ENCODE measurements at regions not wholly inside any gene's neighbourhood (a gene's known extent, or its start where the extent isn't known, plus 50 kb on each side); places are given as distances from the start of the nearest gene placed in this dataset.

- ATAC-seq = peak; percentile 51; the same call in 1 of the 3 replicates
- no peak for TF ChIP-seq ILF3 (IDR thresholded peaks at IDR 0.05; ENCODE audit: borderline replicate concordance)
- no peak for TF ChIP-seq FOXP1 (CRISPR knock-in tag; IDR thresholded peaks at IDR 0.05)
- no peak for TF ChIP-seq MBD1 (CRISPR knock-in tag; IDR thresholded peaks at IDR 0.05)
- TF ChIP-seq ETV1 (tag; conservative IDR thresholded peaks at IDR 0.05; ENCODE audit: low read depth) = no peak
- TF ChIP-seq NR2C1 (IDR thresholded peaks at IDR 0.05) = no peak
- TF ChIP-seq NR2C1 (tag; IDR thresholded peaks at IDR 0.05) = no peak
- no peak for TF ChIP-seq HBP1 (CRISPR knock-in tag; IDR thresholded peaks at IDR 0.05)
- TF ChIP-seq ETV5 (CRISPR knock-in tag; IDR thresholded peaks at IDR 0.05; ENCODE audit: low read depth) = no peak
- no peak for TF ChIP-seq SAFB2 (IDR thresholded peaks at IDR 0.05; ENCODE audit: borderline replicate concordance, low read depth, low read length, severe bottlenecking)
- TF ChIP-seq NR1H2 (CRISPR knock-in tag; IDR thresholded peaks at IDR 0.05) = no peak
- TF ChIP-seq CTCF (IDR thresholded peaks at IDR 0.05 in 2 of 3, conservative IDR thresholded peaks at IDR 0.05 in 1 of 3; ENCODE audit: insufficient read depth in 2 of 3, low read depth in 1 of 3, low read length in 3 of 3) = peak in 2 of 3 experiments; percentile 41 to 55; a peak in 3 of 6 replicates
Observed at GRCh38 chr6:104325341-104326172, 534.2 kb downstream of the HACE1 start.

More at GRCh38 chr6:104325341-104326172, 534.2 kb downstream of the HACE1 start:
- CTCF ChIA-PET (ENCODE audit: low intra/inter-chr PET ratio) = no interaction called here
- POLR2A ChIA-PET = no interaction called here
- H2AFZ ChIP-seq (ENCODE audit: low read depth, low read length) = no peak overlapping the region
- FAIRE-seq (no peak), DNase-seq (ENCODE audit: extremely low read depth in 1 of 4, low spot score in 3 of 4) (peak in 2 of 4 experiments; percentile 9 to 13)
- no TSS peak for BruUV-seq (replicated peaks)
- in situ Hi-C loops (cut with MboI) (no loop called here), intact Hi-C loops (cut with micrococcal nuclease) (loop anchor here (5.0 kb wide), 1 partner anchor 157 kb away; no protein-coding TSS in a partner anchor)
- no peak overlapping the region for H3K27ac ChIP-seq (ENCODE audit: extremely low read depth, low read depth, low read length)
- H3K36me3 ChIP-seq (ENCODE audit: control insufficient read depth, insufficient read depth, low read length) = no peaks in the 10 kb centered on the region
- no peaks in the 10 kb centered on the region for H3K9me3 ChIP-seq (replicated peaks; ENCODE audit: control insufficient read depth, insufficient read depth, low read depth, low read length)
- H3K4me2 ChIP-seq (ENCODE audit: insufficient read depth, low read length) = no peak overlapping the region
- no peaks in the 10 kb centered on the region for H4K20me1 ChIP-seq (replicated peaks; ENCODE audit: control insufficient read depth, insufficient read depth, low read length)
- no peaks in the 10 kb centered on the region for H3K27me3 ChIP-seq (ENCODE audit: control insufficient read depth in 2 of 2, insufficient read depth in 2 of 2, low read length in 2 of 2)
- H3K79me2 ChIP-seq (ENCODE audit: control insufficient read depth, insufficient read depth, low read length) = no peaks in the 10 kb centered on the region
- H3K9ac ChIP-seq (ENCODE audit: insufficient read depth in 1 of 2, low read depth in 2 of 2, low read length in 2 of 2) = no peak overlapping the region
- H3K4me3 ChIP-seq = no peak overlapping the region
- no peaks in the 10 kb centered on the region; a peak in 1 of 5 replicates for H3K4me1 ChIP-seq (replicated peaks in 1 of 2; ENCODE audit: control insufficient read depth in 2 of 2, insufficient read depth in 2 of 2, low read length in 2 of 2)
- under 1% methylated on average over 9 of the region's 9 CpGs for WGBS (ENCODE audit: insufficient coverage, low coverage, missing lambda C conversion rate)
- no peaks in the 10 kb centered on the region for H3K9me1 ChIP-seq (ENCODE audit: control insufficient read depth, insufficient read depth, low read length)
